Smooth muscle cell (in vitro differentiated cells): ENCODE measurements at regions not wholly inside any gene's neighbourhood (a gene's known extent, or its start where the extent isn't known, plus 50 kb on each side); places are given as distances from the start of the nearest gene placed in this dataset.

ENCODE experiments used
- DNase-seq: peaks from one replicate; lab custom pipeline; 2025; ENCODE audit not compliant: unreplicated experiment; lab: John Stamatoyannopoulos, UW
- H2AFZ ChIP-seq: fragments of 200-600 bp; sonication (generic); 2 replicates; pipeline ENCODE4 v1.6.0; 2016; ENCODE audit warnings: antibody characterized with exemption, low read depth, mild to moderate bottlenecking
- H3F3A ChIP-seq: fragments of 200-600 bp; sonication (generic); 2 replicates; pipeline ENCODE4 v1.6.0; 2017; ENCODE audit warnings: antibody characterized with exemption, low read depth
- H3K27ac ChIP-seq: fragments of 200-600 bp; sonication (generic); 2 replicates; pipeline ENCODE4 v1.5.1; 2016; ENCODE audit warnings: low read depth, mild to moderate bottlenecking
- H3K27me3 ChIP-seq: fragments of 200-600 bp; sonication (generic); 2 replicates; pipeline ENCODE4 v1.6.1; 2016; ENCODE audit warnings: low read depth, mild to moderate bottlenecking
- H3K36me3 ChIP-seq: fragments of 200-600 bp; sonication (generic); 2 replicates; pipeline ENCODE4 v1.5.1; 2016; ENCODE audit warnings: low read depth
- H3K4me1 ChIP-seq: fragments of 200-600 bp; sonication (generic); 2 replicates; pipeline ENCODE4 v1.5.1; 2016; ENCODE audit warnings: low read depth
- H3K4me2 ChIP-seq: fragments of 200-600 bp; sonication (generic); 2 replicates; pipeline ENCODE4 v1.6.0; 2016; ENCODE audit warnings: mild to moderate bottlenecking
- H3K4me3 ChIP-seq: fragments of 200-600 bp; sonication (generic); 2 replicates; pipeline ENCODE4 v1.5.1; 2016; ENCODE audit warnings: mild to moderate bottlenecking
- H3K79me2 ChIP-seq: fragments of 200-600 bp; sonication (generic); 2 replicates; pipeline ENCODE4 v1.6.0; 2016; ENCODE audit warnings: low read depth, mild to moderate bottlenecking
- H3K9ac ChIP-seq: fragments of 200-600 bp; sonication (generic); 2 replicates; pipeline ENCODE4 v1.6.0; 2016; ENCODE audit warnings: low read depth
- H3K9me3 ChIP-seq: fragments of 200-600 bp; sonication (generic); replicated peaks from 2 replicates; pipeline ENCODE4 v1.5.1; 2016; ENCODE audit warnings: low read depth
- H4K20me1 ChIP-seq: fragments of 200-600 bp; sonication (generic); 2 replicates; pipeline ENCODE4 v1.6.0; 2016; ENCODE audit warnings: low read depth
- WGBS: methylation state at CpG from one replicate; pipeline ENCODE4 v1.1.7; 2016; ENCODE audit warnings: low lambda C conversion rate; 5-methylcytosine and 5-hydroxymethylcytosine counted together
- TF ChIP-seq, protein P1 (sequence below): fragments of 200-600 bp; sonication (generic); IDR thresholded peaks from 2 replicates; pipeline ENCODE4 v1.5.1; 2017; ENCODE audit warnings: borderline replicate concordance, mild to moderate bottlenecking, antibody characterized with exemption; ENCODE audit not compliant: insufficient read depth, poor library complexity, severe bottlenecking

DNA sequence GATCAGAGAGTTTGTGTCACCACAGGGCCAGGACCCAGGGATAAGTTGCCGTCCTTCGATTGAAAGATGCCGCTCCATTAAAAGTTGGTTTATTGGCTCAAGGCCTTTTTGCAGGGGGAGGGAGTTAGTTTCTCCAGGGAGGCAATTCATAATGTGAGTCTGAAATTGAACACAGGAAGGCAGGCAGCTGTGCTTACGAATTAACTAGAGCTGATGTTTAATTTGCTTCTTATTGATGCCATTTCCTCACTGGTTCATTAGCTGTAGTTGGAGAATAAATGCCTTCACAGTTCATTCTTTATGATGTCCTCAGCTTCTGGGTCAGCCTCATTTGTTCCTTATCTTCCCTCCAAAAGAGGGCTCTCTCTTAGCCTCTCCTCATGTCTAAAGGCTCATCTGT is 113.2 kb upstream of the PTPRT start:
- no peak overlapping the region for H3K9ac ChIP-seq
- H3K9me3 ChIP-seq = no peaks in the 10 kb centered on the region
- no peaks in the 10 kb centered on the region for H3K79me2 ChIP-seq
- no peaks in the 10 kb centered on the region for H3K27me3 ChIP-seq
- no peak overlapping the region for H3K4me3 ChIP-seq
- no peaks in the 10 kb centered on the region for H3K36me3 ChIP-seq
- 89% methylated on average over 4 of the region's 4 CpGs for WGBS
- H3K27ac ChIP-seq = no peak overlapping the region
- no peak for DNase-seq
- no peaks in the 10 kb centered on the region for H3K4me1 ChIP-seq
- no peak overlapping the region for H2AFZ ChIP-seq
- TF ChIP-seq, protein P1, sequence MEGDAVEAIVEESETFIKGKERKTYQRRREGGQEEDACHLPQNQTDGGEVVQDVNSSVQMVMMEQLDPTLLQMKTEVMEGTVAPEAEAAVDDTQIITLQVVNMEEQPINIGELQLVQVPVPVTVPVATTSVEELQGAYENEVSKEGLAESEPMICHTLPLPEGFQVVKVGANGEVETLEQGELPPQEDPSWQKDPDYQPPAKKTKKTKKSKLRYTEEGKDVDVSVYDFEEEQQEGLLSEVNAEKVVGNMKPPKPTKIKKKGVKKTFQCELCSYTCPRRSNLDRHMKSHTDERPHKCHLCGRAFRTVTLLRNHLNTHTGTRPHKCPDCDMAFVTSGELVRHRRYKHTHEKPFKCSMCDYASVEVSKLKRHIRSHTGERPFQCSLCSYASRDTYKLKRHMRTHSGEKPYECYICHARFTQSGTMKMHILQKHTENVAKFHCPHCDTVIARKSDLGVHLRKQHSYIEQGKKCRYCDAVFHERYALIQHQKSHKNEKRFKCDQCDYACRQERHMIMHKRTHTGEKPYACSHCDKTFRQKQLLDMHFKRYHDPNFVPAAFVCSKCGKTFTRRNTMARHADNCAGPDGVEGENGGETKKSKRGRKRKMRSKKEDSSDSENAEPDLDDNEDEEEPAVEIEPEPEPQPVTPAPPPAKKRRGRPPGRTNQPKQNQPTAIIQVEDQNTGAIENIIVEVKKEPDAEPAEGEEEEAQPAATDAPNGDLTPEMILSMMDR = no peak
- no peaks in the 10 kb centered on the region for H4K20me1 ChIP-seq
- no peaks in the 10 kb centered on the region for H3F3A ChIP-seq
- no peak overlapping the region for H3K4me2 ChIP-seq

DNA sequence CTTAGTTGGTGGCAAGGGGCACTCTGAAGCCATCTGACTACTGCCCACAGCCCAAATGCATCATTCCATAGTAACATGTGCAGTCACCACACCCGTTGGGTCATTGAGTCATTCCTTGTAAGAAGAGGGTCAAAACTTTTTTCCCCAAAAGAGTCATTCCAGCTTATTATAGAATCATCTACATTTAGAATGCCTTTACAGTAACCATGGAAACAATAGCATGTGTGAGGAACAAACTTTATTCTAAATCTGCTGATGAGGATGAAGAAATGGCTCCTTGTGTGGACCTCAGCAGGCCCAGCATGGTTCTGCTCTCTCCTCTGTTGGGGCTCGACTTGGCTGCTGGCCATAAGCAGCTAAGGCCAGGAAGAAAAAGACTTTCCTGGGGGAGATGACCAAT is 111.2 kb upstream of the PTPRT start:
- H4K20me1 ChIP-seq = no peaks in the 10 kb centered on the region
- no peak overlapping the region for H3K27ac ChIP-seq
- no peaks in the 10 kb centered on the region for H3F3A ChIP-seq
- H3K27me3 ChIP-seq = no peaks in the 10 kb centered on the region
- H3K79me2 ChIP-seq = no peaks in the 10 kb centered on the region
- H3K36me3 ChIP-seq = no peaks in the 10 kb centered on the region
- no peak for DNase-seq
- H3K9me3 ChIP-seq = no peaks in the 10 kb centered on the region
- H2AFZ ChIP-seq = no peak overlapping the region
- no peak overlapping the region for H3K4me3 ChIP-seq
- no peak overlapping the region for H3K9ac ChIP-seq
- no peak overlapping the region for H3K4me2 ChIP-seq
- no peaks in the 10 kb centered on the region for H3K4me1 ChIP-seq
- TF ChIP-seq, protein P1 = no peak
- 75% methylated on average over 2 of the region's 2 CpGs for WGBS

DNA sequence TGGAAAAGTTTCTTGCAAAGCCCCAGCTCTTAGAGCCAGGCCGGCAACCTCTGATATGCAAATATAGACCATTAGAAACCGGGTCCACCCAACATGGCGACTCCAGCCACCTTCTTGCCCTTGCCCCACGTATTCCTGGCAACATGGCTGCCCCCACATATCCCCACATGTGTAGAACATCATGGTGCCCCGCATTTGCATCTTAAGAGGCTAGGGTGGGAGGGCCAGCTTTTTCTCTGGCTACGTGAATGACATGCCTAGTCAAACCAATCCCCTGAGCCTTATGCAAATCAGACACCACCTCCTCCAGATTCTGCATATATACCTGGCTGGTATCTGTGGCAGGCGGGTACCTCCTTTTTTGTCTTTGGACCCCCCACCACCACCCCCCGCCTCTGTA is 106.1 kb upstream of the PTPRT start:
- H4K20me1 ChIP-seq = no peaks in the 10 kb centered on the region
- no peak overlapping the region for H3K4me2 ChIP-seq
- TF ChIP-seq, protein P1 = no peak
- no peak overlapping the region for H3K9ac ChIP-seq
- no peaks in the 10 kb centered on the region for H3K9me3 ChIP-seq
- no peaks in the 10 kb centered on the region for H3K36me3 ChIP-seq
- no peaks in the 10 kb centered on the region for H3K79me2 ChIP-seq
- no peaks in the 10 kb centered on the region for H3F3A ChIP-seq
- H3K4me1 ChIP-seq = peaks cover 15% of the 10 kb centered on the region
- no peaks in the 10 kb centered on the region for H3K27me3 ChIP-seq
- no peak for DNase-seq
- peak overlapping the region; percentile 44 for H3K27ac ChIP-seq
- WGBS = 89% methylated on average over 8 of the region's 8 CpGs
- no peak overlapping the region for H2AFZ ChIP-seq
- H3K4me3 ChIP-seq = no peak overlapping the region

DNA sequence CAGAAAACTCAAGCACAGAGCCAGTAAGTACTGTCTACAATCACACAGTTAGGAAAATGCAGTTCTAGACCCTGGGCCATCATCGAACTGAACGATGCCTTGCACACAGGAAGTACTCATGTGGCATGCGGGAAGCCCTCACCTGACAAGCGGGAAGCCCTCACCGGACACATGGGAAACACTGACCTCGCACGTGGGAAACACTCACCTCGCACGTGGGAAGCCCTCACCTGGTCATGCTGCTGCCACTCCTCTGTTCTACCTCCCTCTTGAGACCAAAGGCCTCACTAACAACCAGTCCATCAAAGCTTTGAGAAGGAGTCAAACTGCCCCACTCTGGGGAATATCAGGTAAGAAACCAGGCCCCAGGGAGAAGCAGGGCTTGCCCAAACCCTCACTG is 105.6 kb upstream of the PTPRT start:
- H3K9me3 ChIP-seq = no peaks in the 10 kb centered on the region

More for the DNA sequence above, 105.6 kb upstream of the PTPRT start:
- H4K20me1 ChIP-seq = no peaks in the 10 kb centered on the region
- H3K4me2 ChIP-seq = no peak overlapping the region
- H3K27me3 ChIP-seq = no peaks in the 10 kb centered on the region
- TF ChIP-seq, protein P1 = no peak
- H3K36me3 ChIP-seq = no peaks in the 10 kb centered on the region
- no peak overlapping the region for H3K4me3 ChIP-seq
- H3F3A ChIP-seq = no peaks in the 10 kb centered on the region
- no peaks in the 10 kb centered on the region for H3K79me2 ChIP-seq
- H3K27ac ChIP-seq = no peak overlapping the region
- no peak overlapping the region for H2AFZ ChIP-seq
- DNase-seq = no peak
- peaks cover 15% of the 10 kb centered on the region for H3K4me1 ChIP-seq
- WGBS = 93% methylated on average over 9 of the region's 9 CpGs
- H3K9ac ChIP-seq = no peak overlapping the region
